Thoracic aorta (tissue), 2 donors: ENCODE measurements at regions not wholly inside any gene's neighbourhood (a gene's known extent, or its start where the extent isn't known, plus 50 kb on each side); places are given as distances from the start of the nearest gene placed in this dataset.

ENCODE experiments used
- ATAC-seq: fragments of 150-250 bp; one replicate; pipeline ENCODE4 v1.8.0; 2017; ENCODE audit warnings: low read depth; ENCODE audit not compliant: insufficient number of reproducible peaks, low FRiP score
- DNase-seq: peaks from one replicate; pipeline ENCODE4 v3.0.0-alpha.2; 2020; ENCODE audit warnings: low spot score
- H3K27ac ChIP-seq, 2 donors: fragments of 200-600 bp; sonication (generic); 1 replicate in 1 of 2; 2 replicates in 1 of 2; pipeline ENCODE4 v1.5.1; 2016; ENCODE audit warnings: mild to moderate bottlenecking in 2 of 2, moderate library complexity in 2 of 2
- H3K27me3 ChIP-seq: fragments of 200-600 bp; sonication (generic); replicated peaks from 2 replicates; pipeline ENCODE4 v1.6.0; 2016; ENCODE audit warnings: mild to moderate bottlenecking; ENCODE audit not compliant: insufficient read depth
- H3K36me3 ChIP-seq: fragments of 200-600 bp; sonication (generic); one replicate; pipeline ENCODE4 v1.5.1; 2016
- H3K4me1 ChIP-seq, 2 donors: fragments of 200-600 bp; sonication (generic); 1 replicate in 1 of 2; 2 replicates in 1 of 2; pipeline versions ENCODE4 v1.5.1 to v1.6.0; 2016; ENCODE audit warnings: low read depth in 2 of 2, mild to moderate bottlenecking in 1 of 2; ENCODE audit not compliant: control insufficient read depth in 1 of 2
- H3K4me3 ChIP-seq: fragments of 200-600 bp; sonication (generic); 2 replicates; pipeline ENCODE4 v1.5.1; 2016; ENCODE audit warnings: mild to moderate bottlenecking
- H3K9me3 ChIP-seq: fragments of 200-600 bp; sonication (generic); 2 replicates; pipeline ENCODE4 v1.5.1; 2016
- TF ChIP-seq, protein P1 (sequence below): fragments of 200-600 bp; sonication (generic); IDR thresholded peaks from one replicate; pipeline ENCODE4 v1.5.1; 2019; ENCODE audit warnings: antibody characterized with exemption

DNA sequence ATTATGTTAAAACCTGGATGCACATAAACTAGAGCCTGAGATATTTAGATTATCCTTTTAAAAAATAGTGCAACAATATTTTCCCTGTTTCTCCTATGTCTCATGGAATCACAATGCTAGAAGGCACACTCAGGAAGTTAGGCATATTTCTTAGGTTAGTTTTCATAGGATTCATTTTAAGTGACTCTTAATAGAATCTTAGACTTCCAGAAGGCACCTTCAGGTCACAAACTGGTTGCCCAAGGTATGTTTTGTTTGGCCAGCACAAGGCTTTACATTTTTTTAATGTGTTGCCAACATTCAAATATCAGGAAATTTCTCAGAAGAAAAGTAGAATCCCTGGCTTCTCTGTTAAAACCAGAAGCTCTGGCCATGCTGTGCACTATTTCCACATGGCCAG lies 129.3 kb downstream of the LNPK start:
- no peaks in the 10 kb centered on the region for H3K9me3 ChIP-seq
- peak; percentile 49 for ATAC-seq
- no peak overlapping the region for H3K4me3 ChIP-seq
- peaks cover 30 to 44% of the 10 kb centered on the region in 2 donors for H3K4me1 ChIP-seq
- H3K27ac ChIP-seq, result peak overlapping the region in 1 of 2 donors; percentile 76
- no peaks in the 10 kb centered on the region for H3K27me3 ChIP-seq
- TF ChIP-seq, protein P1, sequence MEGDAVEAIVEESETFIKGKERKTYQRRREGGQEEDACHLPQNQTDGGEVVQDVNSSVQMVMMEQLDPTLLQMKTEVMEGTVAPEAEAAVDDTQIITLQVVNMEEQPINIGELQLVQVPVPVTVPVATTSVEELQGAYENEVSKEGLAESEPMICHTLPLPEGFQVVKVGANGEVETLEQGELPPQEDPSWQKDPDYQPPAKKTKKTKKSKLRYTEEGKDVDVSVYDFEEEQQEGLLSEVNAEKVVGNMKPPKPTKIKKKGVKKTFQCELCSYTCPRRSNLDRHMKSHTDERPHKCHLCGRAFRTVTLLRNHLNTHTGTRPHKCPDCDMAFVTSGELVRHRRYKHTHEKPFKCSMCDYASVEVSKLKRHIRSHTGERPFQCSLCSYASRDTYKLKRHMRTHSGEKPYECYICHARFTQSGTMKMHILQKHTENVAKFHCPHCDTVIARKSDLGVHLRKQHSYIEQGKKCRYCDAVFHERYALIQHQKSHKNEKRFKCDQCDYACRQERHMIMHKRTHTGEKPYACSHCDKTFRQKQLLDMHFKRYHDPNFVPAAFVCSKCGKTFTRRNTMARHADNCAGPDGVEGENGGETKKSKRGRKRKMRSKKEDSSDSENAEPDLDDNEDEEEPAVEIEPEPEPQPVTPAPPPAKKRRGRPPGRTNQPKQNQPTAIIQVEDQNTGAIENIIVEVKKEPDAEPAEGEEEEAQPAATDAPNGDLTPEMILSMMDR, result no peak
- DNase-seq, result no peak
- H3K36me3 ChIP-seq, result no peaks in the 10 kb centered on the region

DNA sequence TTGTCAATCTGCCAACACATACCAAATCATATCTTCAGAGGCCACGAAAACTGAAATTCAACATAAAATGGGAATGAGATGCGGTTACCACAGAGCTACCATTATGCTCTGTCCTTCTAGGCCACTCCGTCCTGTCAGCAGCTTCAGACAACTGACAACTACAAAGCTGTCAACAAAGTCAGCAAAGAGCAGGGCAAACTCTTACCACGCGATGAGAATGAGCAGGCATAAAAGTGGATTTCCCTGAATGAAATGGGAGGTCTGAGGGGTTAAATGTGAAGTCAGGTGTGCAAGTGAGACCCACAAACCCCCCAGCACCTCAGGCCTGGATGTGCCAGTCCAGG lies 130.1 kb downstream of the LNPK start:
- no peak overlapping the region for H3K4me3 ChIP-seq
- TF ChIP-seq, protein P1, result no peak
- H3K27me3 ChIP-seq, result no peaks in the 10 kb centered on the region
- H3K36me3 ChIP-seq, result no peaks in the 10 kb centered on the region
- ATAC-seq, result no peak
- peaks cover 30 to 36% of the 10 kb centered on the region in 2 donors for H3K4me1 ChIP-seq
- H3K9me3 ChIP-seq, result no peaks in the 10 kb centered on the region
- peak overlapping the region; percentile 65 to 76 for H3K27ac ChIP-seq
- no peak for DNase-seq

DNA sequence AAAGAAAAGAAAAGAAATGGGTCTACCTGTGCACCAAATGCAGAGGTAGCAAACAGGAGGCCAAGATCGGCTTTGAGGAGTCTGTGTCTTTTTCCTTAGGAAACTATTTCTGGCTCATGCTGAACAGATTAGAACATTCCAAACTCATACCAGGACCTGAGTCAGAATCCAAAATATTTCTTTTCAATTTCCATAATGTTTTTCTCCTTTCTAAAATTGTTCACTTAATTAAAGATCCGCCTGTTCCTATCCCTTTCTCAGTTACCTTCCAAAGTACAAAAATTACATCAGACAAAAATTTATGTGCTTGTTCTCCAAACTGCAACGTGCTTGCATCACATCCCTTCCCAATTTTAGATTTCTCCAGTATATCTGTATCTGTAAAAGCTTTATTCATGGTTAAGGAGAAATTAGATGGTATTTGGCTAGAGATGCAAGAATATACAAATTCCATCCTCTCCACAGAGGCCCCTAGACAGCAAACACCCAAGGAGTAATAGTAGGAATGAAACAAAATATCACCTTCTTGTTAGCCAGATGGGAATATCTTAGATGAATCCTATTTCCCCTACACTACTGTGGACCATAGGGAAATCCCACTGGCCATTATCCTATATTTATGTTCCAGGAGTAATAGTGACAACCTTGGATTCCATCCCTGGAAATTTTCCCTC lies 130.6 kb downstream of the LNPK start:
- H3K9me3 ChIP-seq, result no peaks in the 10 kb centered on the region
- DNase-seq (no peak), ATAC-seq (no peak)
- peaks cover 30 to 36% of the 10 kb centered on the region in 2 donors for H3K4me1 ChIP-seq
- TF ChIP-seq, protein P1, result no peak
- H3K27me3 ChIP-seq, result no peaks in the 10 kb centered on the region
- H3K27ac ChIP-seq, result peak overlapping the region; percentile 65 to 76
- H3K4me3 ChIP-seq, result peak overlapping the region; percentile 12
- H3K36me3 ChIP-seq, result no peaks in the 10 kb centered on the region

DNA sequence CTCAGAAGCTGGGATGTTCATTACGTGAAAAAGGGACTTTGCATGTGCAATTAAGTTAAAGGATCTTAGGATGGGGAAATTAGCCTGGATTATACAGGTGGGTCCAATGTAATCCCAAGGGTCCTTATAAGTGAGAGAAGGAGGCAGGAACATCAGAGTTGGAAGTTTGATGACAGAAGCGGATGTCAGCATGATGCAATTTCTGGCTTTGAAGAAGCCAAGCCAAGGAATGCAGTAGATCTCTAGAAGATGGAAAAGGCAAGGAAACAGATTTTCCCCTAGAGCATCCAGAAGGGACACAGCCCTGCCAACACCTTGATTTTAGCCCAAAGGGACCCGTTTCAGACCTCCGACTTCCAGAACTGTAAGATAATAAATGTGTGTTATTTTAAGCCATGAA lies 136.4 kb downstream of the LNPK start:
- H3K4me1 ChIP-seq, result peaks cover 9 to 12% of the 10 kb centered on the region in 2 donors
- no peaks in the 10 kb centered on the region for H3K9me3 ChIP-seq
- no peaks in the 10 kb centered on the region for H3K36me3 ChIP-seq
- TF ChIP-seq, protein P1, result no peak
- H3K4me3 ChIP-seq, result no peak overlapping the region
- no peak for ATAC-seq
- DNase-seq, result no peak
- H3K27ac ChIP-seq, result no peak overlapping the region
- H3K27me3 ChIP-seq, result no peaks in the 10 kb centered on the region

DNA sequence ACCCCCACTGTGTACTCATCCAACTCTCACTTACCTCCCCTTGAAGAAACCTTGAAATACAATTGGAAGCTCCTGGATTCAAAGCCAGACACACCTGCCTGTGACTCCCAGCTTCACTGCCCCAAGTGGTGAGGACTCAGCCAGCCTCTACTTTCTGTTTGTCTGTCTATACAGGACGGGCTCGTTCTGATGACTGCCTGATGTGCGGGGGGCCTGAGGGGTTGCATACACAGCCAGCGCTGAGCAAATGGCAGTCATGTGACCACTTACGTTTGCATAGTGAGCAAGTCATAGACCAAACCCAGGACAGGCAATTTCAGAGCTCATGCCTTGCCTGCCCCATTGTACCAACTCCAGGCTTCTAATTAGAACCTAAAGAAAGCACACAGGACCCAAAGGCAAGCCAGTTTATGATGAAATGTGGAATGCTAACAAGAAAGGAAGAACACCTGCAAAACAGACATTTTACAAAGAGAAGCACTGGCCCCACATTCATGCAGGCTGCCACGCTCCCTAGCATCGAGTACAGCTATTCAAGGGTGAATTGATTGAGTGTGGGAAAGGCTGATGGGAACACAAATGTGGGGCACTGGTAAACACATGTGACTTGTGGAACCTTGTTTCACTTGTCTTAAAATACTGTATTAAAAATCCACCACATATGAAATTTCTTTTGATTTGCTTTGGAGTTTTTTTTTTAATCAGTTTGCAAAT lies 137.8 kb downstream of the LNPK start:
- Histone ChIP-seq H3K9me3 (no peaks in the 10 kb centered on the region), H3K27me3 (no peaks in the 10 kb centered on the region), H3K36me3 (no peaks in the 10 kb centered on the region), H3K4me3 (no peak overlapping the region), H3K4me1 (no peaks in the 10 kb centered on the region), H3K27ac (no peak overlapping the region)
- TF ChIP-seq, protein P1, result no peak
- ATAC-seq (no peak), DNase-seq (no peak)
